Adrenal gland (tissue), 9 donors: ENCODE measurements at regions not wholly inside any gene's neighbourhood (a gene's known extent, or its start where the extent isn't known, plus 50 kb on each side); places are given as distances from the start of the nearest gene placed in this dataset.

Experiments
- DNase-seq, 7 donors: peaks; one replicate each; pipeline ENCODE4 v3.0.0-alpha.2; 2019 to 2020
- H3K27ac ChIP-seq, 5 donors: fragments of 200-600 bp; sonication (generic) in 4 of 5; 1 replicate in 3 of 5; 2 replicates in 2 of 5; pipeline versions ENCODE4 v1.5.1 to v1.8.0; 2016 to 2020; ENCODE audit warnings: mild to moderate bottlenecking in 1 of 5
- H3K27me3 ChIP-seq: fragments of 200-600 bp; 2 replicates; pipeline ENCODE4 v1.8.0; 2021
- H3K36me3 ChIP-seq, 2 donors: fragments of 200-600 bp; replicated peaks in 1 of 2; 1 replicate in 1 of 2; 2 replicates in 1 of 2; pipeline versions ENCODE4 v1.5.1 to v1.8.0; 2018 to 2022
- H3K4me1 ChIP-seq, 2 donors: fragments of 200-600 bp; replicated peaks in 1 of 2; 1 replicate in 1 of 2; 2 replicates in 1 of 2; pipeline versions ENCODE4 v1.5.1 to v1.8.0; 2018 to 2021
- H3K4me3 ChIP-seq, 4 donors: fragments of 200-600 bp; sonication (generic) in 3 of 4; one replicate each; pipeline ENCODE4 v1.5.1; 2016 to 2018
- H3K9me3 ChIP-seq, 3 donors: fragments of 200-600 bp; sonication (generic) in 1 of 3; replicated peaks in 1 of 3; 1 replicate in 2 of 3; 2 replicates in 1 of 3; pipeline versions ENCODE4 v1.5.1 to v1.8.0; 2016 to 2021
- POLR2A ChIP-seq, 2 donors: fragments of 450-650 bp; IDR thresholded peaks; one replicate each; pipeline ENCODE4 v1.6.1; 2017; ENCODE audit warnings: antibody characterized with exemption in 2 of 2, mild to moderate bottlenecking in 2 of 2, moderate library complexity in 1 of 2
- WGBS, 4 donors: extraction: QIAGEN DNeasy Blood & Tissue Kit in 2 of 4; methylation state at CpG; one replicate each; pipeline versions ENCODE4 v1.1.5 to v1.1.7; 2013 to 2017; 5-methylcytosine and 5-hydroxymethylcytosine counted together
- intact Hi-C, 2 donors: fragments of 100-400 bp; cut with DNase I; formaldehyde crosslinking; loops; one replicate each; pipeline versions ENCODE4 v1.14.1 to v1.15.0; 2022 to 2023
- TF ChIP-seq, protein P1 (sequence below), 6 experiments: fragments of 450-650 bp in 4 of 6; fragments of 200-600 bp in 2 of 6; sonication (generic) in 1 of 6; IDR thresholded peaks; 1 replicate in 5 of 6; 2 replicates in 1 of 6; pipeline versions ENCODE4 v1.5.1 to v1.8.0; 2016 to 2021; ENCODE audit warnings: antibody characterized with exemption in 6 of 6, mild to moderate bottlenecking in 2 of 6, moderate library complexity in 1 of 6
- donor health status: healthy with polysubstance abuse.
- donor health status: Bipolar disorder and iron deficiency.
- donor health status: DM: yes; HTN: yes; CAD: no.
- donor health status: DM: no; HTN: no; CAD: no.
- donor health status: DM: no; HTN: no; CAD: no.

- intact Hi-C loops = no loop called here
- Histone ChIP-seq H3K4me1 (no peaks in the 10 kb centered on the region), H3K9me3 (peaks cover 0 to 14% (median 0%) of the 10 kb centered on the region in 3 donors), H3K36me3 (no peaks in the 10 kb centered on the region), H3K27me3 (no peaks in the 10 kb centered on the region), H3K4me3 (no peak overlapping the region), H3K27ac (no peak overlapping the region)
- TF ChIP-seq, protein P1, sequence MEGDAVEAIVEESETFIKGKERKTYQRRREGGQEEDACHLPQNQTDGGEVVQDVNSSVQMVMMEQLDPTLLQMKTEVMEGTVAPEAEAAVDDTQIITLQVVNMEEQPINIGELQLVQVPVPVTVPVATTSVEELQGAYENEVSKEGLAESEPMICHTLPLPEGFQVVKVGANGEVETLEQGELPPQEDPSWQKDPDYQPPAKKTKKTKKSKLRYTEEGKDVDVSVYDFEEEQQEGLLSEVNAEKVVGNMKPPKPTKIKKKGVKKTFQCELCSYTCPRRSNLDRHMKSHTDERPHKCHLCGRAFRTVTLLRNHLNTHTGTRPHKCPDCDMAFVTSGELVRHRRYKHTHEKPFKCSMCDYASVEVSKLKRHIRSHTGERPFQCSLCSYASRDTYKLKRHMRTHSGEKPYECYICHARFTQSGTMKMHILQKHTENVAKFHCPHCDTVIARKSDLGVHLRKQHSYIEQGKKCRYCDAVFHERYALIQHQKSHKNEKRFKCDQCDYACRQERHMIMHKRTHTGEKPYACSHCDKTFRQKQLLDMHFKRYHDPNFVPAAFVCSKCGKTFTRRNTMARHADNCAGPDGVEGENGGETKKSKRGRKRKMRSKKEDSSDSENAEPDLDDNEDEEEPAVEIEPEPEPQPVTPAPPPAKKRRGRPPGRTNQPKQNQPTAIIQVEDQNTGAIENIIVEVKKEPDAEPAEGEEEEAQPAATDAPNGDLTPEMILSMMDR (IDR thresholded peaks at IDR 0.05) = no peak
- TF ChIP-seq POLR2A (IDR thresholded peaks at IDR 0.05) = no peak
- DNase-seq = no peak
- 70 to 79% (median 73%) methylated on average over 2 of the region's 2 CpGs for WGBS, 4 donors
These were observed 66.1 kb upstream of the MBOAT2 start for GRCh38 chr2:9069543-9069942.

DNA sequence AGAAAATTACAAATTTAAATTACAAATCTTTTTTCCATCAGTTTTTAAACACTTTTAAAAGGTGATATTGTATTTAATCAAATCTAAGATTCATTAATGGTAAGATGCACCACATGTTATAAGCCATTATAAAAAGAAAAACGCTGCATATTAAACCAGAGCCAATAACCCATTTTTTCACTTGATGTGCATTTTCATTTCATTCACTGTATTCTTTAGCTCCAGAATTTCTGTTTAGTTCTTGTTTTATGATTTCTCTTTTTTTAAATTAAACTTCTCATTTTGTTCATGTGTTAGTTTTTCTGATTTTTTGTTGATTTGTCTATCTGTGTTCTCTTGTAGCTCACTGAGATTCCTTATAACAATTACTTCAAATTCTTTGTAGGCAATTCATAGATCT, 62.4 kb upstream of the MBOAT2 start:
- Histone ChIP-seq H3K27me3 (no peaks in the 10 kb centered on the region), H3K4me1 (no peaks in the 10 kb centered on the region), H3K36me3 (no peaks in the 10 kb centered on the region), H3K4me3 (no peak overlapping the region), H3K27ac (no peak overlapping the region), H3K9me3 (peaks cover 0 to 14% (median 0%) of the 10 kb centered on the region in 3 donors)
- WGBS, 4 donors = 81 to 87% (median 82%) methylated on average over 1 of the region's 1 CpG
- intact Hi-C loops = no loop called here
- TF ChIP-seq, protein P1 (IDR thresholded peaks at IDR 0.05) = no peak
- TF ChIP-seq POLR2A (IDR thresholded peaks at IDR 0.05) = no peak
- DNase-seq = no peak

DNA sequence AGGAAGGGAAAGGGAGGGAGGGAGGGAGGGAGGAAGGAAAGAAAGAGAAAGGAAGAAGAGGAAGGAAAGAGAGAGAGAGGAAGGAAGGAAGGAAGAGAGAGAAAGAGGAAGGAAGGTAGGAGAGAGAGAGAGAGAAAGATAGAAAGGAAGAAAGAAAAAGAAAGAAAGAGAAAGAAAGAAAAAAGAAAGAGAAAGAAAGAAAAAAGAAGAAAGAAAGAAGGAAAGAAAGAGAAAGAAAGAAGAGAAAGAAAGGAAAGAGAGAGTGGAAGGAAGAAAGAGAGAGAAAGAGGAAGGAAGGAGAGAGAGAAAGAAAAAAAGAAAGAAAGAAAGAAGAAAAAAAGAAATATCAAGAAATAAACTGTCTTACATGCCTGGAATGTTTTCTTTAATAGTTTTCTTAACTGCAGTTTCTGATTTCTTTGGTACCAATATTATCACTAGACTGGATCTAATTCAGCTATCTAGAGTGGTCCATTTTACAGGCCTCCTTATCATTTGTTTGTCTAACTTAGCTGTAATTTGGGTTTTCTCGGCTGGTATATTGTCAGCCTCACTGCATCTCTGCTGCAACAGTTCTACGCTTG, 59.6 kb upstream of the MBOAT2 start:
- Histone ChIP-seq H3K4me1 (no peaks in the 10 kb centered on the region), H3K27ac (no peak overlapping the region), H3K36me3 (no peaks in the 10 kb centered on the region), H3K27me3 (no peaks in the 10 kb centered on the region), H3K9me3 (peaks cover 0 to 14% (median 0%) of the 10 kb centered on the region in 3 donors), H3K4me3 (no peak overlapping the region)
- WGBS, 4 donors = 62 to 72% (median 69%) methylated on average over 2 of the region's 2 CpGs
- DNase-seq = no peak
- TF ChIP-seq, protein P1 (IDR thresholded peaks at IDR 0.05) = no peak
- no peak for TF ChIP-seq POLR2A (IDR thresholded peaks at IDR 0.05)
- intact Hi-C loops = no loop called here

DNA sequence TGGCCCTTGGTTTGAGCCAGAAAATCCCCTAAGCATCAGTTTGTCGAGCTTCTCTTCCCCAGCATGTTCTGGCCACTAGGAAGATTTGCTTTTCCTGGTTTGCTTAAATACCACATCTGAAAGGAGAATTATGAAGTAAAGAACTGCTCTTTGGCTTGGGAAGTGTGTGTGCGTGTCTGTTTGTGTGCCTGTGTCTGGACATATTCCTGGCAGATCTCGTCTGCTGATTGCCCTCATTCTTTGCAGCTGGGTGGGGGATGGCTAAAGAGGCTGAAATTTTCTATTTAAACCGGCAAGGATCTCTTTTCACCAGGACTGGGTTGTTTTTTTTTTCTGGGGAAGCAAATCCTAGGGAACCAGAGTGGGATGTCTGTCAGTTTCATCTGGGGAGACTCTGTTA, 57.3 kb upstream of the MBOAT2 start:
- 79 to 86% (median 82%) methylated on average over 4 of the region's 4 CpGs for WGBS, 4 donors

More for the DNA sequence above, 57.3 kb upstream of the MBOAT2 start:
- no peak overlapping the region for H3K4me3 ChIP-seq
- H3K4me1 ChIP-seq = no peaks in the 10 kb centered on the region
- no peaks in the 10 kb centered on the region for H3K36me3 ChIP-seq
- DNase-seq = no peak
- intact Hi-C loops = no loop called here
- no peak overlapping the region for H3K27ac ChIP-seq
- H3K9me3 ChIP-seq = peaks cover 0 to 8% (median 0%) of the 10 kb centered on the region in 3 donors
- H3K27me3 ChIP-seq = no peaks in the 10 kb centered on the region
- no peak for TF ChIP-seq POLR2A (IDR thresholded peaks at IDR 0.05)
- TF ChIP-seq, protein P1 (IDR thresholded peaks at IDR 0.05) = no peak
